ENCODE measurements at regions not wholly inside any gene's neighbourhood (a gene's known extent, or its start where the extent isn't known, plus 50 kb on each side); places are given as distances from the start of the nearest gene placed in this dataset.
"Not testable (repeated sequence)": the region's sequence is repeated elsewhere in the genome, so short reads cannot be mapped to it uniquely, and the experiment has no call there.

DNA sequence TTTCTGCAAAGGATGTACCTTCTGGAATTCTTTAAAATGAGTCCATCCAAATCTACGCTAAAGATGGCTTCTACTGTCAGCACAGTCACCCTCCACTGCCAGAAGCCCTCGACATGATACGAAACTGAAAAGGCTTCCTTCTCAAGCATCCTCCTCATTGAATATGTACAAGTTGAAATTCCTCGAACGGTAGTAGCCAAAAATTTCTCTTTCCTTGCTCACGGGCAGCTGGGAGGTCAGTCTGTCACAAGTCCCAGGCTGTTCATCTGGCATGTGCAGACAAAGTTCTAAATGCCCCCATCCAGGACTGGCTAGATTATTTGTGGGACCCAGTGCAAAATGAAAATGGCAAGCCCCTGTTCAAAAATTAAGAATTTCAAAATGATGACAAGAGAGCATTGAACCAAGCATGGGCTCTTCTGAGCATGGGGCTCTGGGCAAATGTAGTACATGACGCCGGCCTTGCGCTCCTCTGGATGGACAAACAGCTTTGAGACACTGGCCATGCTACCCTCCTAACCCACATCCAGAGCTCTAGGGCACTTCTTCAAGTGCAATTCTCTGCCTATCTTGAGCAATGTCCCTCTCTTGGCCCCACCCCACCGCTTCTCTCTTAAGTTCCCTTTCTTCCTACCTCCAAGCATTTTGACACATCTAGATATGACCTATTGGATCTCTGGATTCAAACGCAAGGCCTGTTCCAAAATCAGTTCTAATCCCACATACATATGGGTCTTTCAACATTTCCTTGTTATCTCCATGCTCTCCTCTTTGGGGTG, 78.9 kb upstream of the FLT1 start:
- Histone ChIP-seq H3K27me3 (ENCODE audit: control insufficient read depth, insufficient read depth, low read length) (no peaks in the 10 kb centered on the region), H3K36me3 (ENCODE audit: control insufficient read depth, insufficient read depth, low read length) (no peaks in the 10 kb centered on the region), H3K9me3 (ENCODE audit: control insufficient read depth, insufficient read depth, low read length) (no peaks in the 10 kb centered on the region), H3K4me3 (ENCODE audit: low read depth, low read length) (no peak overlapping the region), H3K27ac (ENCODE audit: low read depth, low read length) (no peak overlapping the region), H3K9ac (ENCODE audit: low read depth, low read length) (no peak overlapping the region), H3K4me1 (ENCODE audit: control insufficient read depth, insufficient read depth, low read length) (no peaks in the 10 kb centered on the region)

DNA sequence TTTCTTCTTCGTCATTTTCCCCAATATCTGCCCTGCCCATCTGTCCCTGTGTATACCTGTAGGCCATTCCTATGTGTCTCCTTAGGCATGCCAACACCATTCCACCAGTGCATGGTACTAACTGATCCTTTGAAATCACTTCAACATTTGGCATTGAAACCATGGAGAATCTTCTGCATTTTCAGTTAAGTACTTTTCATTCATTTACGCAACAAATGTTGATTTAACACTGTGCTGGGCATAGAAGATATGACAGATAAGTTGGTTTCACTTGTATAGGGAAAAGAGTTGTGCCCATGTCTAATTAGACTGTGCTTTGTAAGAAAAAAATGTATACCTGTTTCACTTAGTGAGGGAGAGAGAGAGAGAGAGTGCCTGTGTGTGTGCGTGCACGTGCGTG, 77.9 kb upstream of the FLT1 start:
- H3K36me3 ChIP-seq (ENCODE audit: control insufficient read depth, insufficient read depth, low read length), result no peaks in the 10 kb centered on the region

DNA sequence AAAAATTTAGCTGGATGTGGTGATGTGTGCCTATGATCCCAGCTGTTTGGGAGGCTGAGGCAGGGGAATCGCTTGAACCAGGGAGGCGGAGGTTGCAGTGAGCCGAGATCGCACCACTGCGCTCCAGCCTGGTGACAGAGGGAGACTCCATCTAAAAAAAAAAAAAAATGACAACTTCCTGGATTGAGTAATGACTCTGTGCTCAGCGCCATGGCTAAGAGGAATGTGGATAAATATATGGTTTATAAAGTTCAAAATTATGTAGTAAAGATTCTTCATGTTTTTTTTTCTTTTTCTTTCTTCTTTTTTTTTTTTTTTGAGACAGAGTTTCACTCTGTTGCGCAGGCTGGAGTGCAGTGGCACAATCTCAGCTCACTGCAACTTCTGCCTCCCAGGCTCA, 75.4 kb upstream of the FLT1 start:
- H3K36me3 ChIP-seq (ENCODE audit: control insufficient read depth, insufficient read depth, low read length); H3K27ac ChIP-seq (ENCODE audit: low read depth, low read length); H3K9ac ChIP-seq (ENCODE audit: low read depth, low read length); H3K4me3 ChIP-seq (ENCODE audit: low read depth, low read length); H3K4me1 ChIP-seq (ENCODE audit: control insufficient read depth, insufficient read depth, low read length); H3K9me3 ChIP-seq (ENCODE audit: control insufficient read depth, insufficient read depth, low read length); H3K27me3 ChIP-seq (ENCODE audit: control insufficient read depth, insufficient read depth, low read length): not testable (repeated sequence)

More for the DNA sequence above, 77.9 kb upstream of the FLT1 start:
- Histone ChIP-seq H3K27ac (ENCODE audit: low read depth, low read length) (no peak overlapping the region), H3K4me1 (ENCODE audit: control insufficient read depth, insufficient read depth, low read length) (no peaks in the 10 kb centered on the region), H3K9me3 (ENCODE audit: control insufficient read depth, insufficient read depth, low read length) (no peaks in the 10 kb centered on the region), H3K27me3 (ENCODE audit: control insufficient read depth, insufficient read depth, low read length) (no peaks in the 10 kb centered on the region), H3K4me3 (ENCODE audit: low read depth, low read length) (no peak overlapping the region), H3K9ac (ENCODE audit: low read depth, low read length) (no peak overlapping the region)

DNA sequence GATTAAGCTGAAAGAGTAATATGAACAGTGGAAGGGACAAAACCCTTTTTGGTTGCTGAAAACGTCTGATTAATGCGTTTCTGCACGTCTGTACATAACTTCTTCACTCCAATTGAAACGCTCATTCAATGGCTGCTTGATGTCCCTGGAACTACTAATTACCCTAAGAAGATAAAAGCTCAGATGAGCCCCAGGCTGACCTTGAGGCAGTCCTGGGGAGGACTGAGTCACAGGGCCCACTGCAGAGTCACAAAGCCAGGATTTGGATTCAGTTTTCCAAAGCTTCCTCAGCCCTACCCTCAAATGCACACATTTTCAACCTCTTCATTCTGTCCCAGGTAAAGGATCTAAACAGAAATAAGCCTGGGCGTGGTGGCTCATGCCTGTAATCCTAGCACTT, 75.0 kb upstream of the FLT1 start:
- no peak overlapping the region for H3K4me3 ChIP-seq (ENCODE audit: low read depth, low read length)
- H3K4me1 ChIP-seq (ENCODE audit: control insufficient read depth, insufficient read depth, low read length), result 0 out of 2 replicates have a peak, but pooled peaks cover 2% of the 10 kb centered on the region
- no peak overlapping the region for H3K9ac ChIP-seq (ENCODE audit: low read depth, low read length)
- no peaks in the 10 kb centered on the region for H3K36me3 ChIP-seq (ENCODE audit: control insufficient read depth, insufficient read depth, low read length)
- no peak overlapping the region for H3K27ac ChIP-seq (ENCODE audit: low read depth, low read length)
- H3K27me3 ChIP-seq (ENCODE audit: control insufficient read depth, insufficient read depth, low read length), result no peaks in the 10 kb centered on the region
- no peaks in the 10 kb centered on the region for H3K9me3 ChIP-seq (ENCODE audit: control insufficient read depth, insufficient read depth, low read length)

DNA sequence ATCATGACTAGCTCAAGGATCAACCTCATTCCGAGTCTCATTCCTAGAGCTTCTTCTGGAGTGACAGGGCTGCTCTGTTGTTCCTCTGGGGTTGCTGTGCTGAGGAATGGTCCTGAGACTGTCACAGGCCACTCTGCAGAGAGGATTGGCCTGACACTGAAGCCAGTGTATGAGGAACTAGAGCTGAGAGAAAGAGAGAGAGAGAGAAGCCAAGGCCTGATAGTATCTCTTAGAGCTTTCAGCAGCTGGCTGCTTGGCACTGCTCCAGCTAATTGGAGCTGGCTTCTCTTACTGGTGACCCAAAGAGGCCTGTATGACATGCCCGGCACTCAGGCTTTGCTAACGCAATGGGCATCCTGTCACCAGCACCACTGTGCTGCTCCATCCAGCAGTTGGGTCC, 73.4 kb upstream of the FLT1 start:
- Histone ChIP-seq H3K27me3 (ENCODE audit: control insufficient read depth, insufficient read depth, low read length) (no peaks in the 10 kb centered on the region), H3K36me3 (ENCODE audit: control insufficient read depth, insufficient read depth, low read length) (no peaks in the 10 kb centered on the region), H3K27ac (ENCODE audit: low read depth, low read length) (no peak overlapping the region), H3K4me1 (ENCODE audit: control insufficient read depth, insufficient read depth, low read length) (0 out of 2 replicates have a peak, but pooled peaks cover 3% of the 10 kb centered on the region), H3K9me3 (ENCODE audit: control insufficient read depth, insufficient read depth, low read length) (no peaks in the 10 kb centered on the region), H3K4me3 (ENCODE audit: low read depth, low read length) (no peak overlapping the region), H3K9ac (ENCODE audit: low read depth, low read length) (no peak overlapping the region)

DNA sequence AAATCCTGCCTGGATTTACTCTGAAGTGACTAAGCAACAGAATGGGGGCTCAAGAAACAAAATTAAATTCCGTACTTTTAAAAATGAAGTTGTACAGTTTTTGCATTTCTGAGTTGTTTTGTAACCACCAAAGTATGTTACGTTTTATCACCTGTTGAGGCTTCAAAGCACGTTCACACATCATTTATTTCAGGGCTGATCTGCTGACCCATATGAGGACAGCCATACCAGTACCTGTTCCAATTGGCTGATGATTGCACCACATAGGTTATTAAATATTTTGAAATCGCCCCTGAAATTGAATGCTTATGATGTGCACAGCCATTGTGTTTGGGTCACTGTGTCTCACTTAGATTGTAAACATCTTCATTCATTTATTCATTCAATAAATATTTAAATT, 72.0 kb upstream of the FLT1 start:
- Histone ChIP-seq H3K4me1 (ENCODE audit: control insufficient read depth, insufficient read depth, low read length) (0 out of 2 replicates have a peak, but pooled peaks cover 3% of the 10 kb centered on the region), H3K9me3 (ENCODE audit: control insufficient read depth, insufficient read depth, low read length) (no peaks in the 10 kb centered on the region), H3K27me3 (ENCODE audit: control insufficient read depth, insufficient read depth, low read length) (no peaks in the 10 kb centered on the region), H3K36me3 (ENCODE audit: control insufficient read depth, insufficient read depth, low read length) (no peaks in the 10 kb centered on the region), H3K4me3 (ENCODE audit: low read depth, low read length) (no peak overlapping the region), H3K27ac (ENCODE audit: low read depth, low read length) (no peak overlapping the region), H3K9ac (ENCODE audit: low read depth, low read length) (no peak overlapping the region)

DNA sequence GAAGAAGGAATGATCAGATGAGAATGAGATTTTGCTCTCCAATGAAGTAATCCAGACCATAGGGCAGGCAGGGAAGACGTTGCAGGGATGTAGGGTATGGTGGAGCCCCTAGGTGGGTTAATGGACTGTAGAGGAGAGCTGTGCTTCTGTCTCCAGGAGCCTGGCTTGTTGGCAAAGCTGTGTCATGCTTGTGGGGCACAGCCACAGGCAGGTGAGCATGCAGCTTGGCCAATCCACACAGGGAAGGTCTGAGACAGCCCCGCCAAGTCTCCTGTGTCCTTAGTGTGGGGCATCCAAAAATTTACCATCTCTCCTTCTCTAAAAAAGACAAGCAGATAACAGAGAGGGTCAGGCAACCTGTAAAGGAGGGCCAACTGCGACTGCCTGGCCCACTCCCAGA, 71.4 kb upstream of the FLT1 start:
- Histone ChIP-seq H3K4me1 (ENCODE audit: control insufficient read depth, insufficient read depth, low read length) (0 out of 2 replicates have a peak, but pooled peaks cover 3% of the 10 kb centered on the region), H3K9me3 (ENCODE audit: control insufficient read depth, insufficient read depth, low read length) (no peaks in the 10 kb centered on the region), H3K36me3 (ENCODE audit: control insufficient read depth, insufficient read depth, low read length) (no peaks in the 10 kb centered on the region), H3K27ac (ENCODE audit: low read depth, low read length) (no peak overlapping the region), H3K4me3 (ENCODE audit: low read depth, low read length) (no peak overlapping the region), H3K9ac (ENCODE audit: low read depth, low read length) (no peak overlapping the region), H3K27me3 (ENCODE audit: control insufficient read depth, insufficient read depth, low read length) (no peaks in the 10 kb centered on the region)

DNA sequence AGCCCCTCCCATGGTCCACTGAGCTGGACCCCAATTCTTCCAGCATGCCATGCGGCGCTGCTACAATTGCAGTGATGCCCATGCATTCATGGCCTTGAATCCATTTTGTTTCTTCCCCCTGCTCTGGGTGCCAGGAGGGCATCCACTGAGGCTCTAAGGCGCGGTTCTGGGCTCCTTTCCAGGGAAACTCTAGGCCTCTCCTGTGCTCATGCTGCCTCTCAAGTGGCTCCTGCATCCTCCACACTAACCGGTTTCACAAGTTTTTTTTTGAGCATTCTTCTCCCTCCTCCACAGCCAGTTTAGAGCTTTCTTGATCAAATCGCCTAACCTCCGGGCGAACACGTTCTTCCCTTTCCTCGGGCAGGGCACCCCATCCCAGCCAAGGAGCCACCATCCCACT, 69.1 kb upstream of the FLT1 start:
- Histone ChIP-seq H3K9me3 (ENCODE audit: control insufficient read depth, insufficient read depth, low read length) (no peaks in the 10 kb centered on the region), H3K36me3 (ENCODE audit: control insufficient read depth, insufficient read depth, low read length) (no peaks in the 10 kb centered on the region), H3K4me1 (ENCODE audit: control insufficient read depth, insufficient read depth, low read length) (0 out of 2 replicates have a peak, but pooled peaks cover 3% of the 10 kb centered on the region), H3K4me3 (ENCODE audit: low read depth, low read length) (no peak overlapping the region), H3K9ac (ENCODE audit: low read depth, low read length) (no peak overlapping the region), H3K27me3 (ENCODE audit: control insufficient read depth, insufficient read depth, low read length) (no peaks in the 10 kb centered on the region), H3K27ac (ENCODE audit: low read depth, low read length) (no peak overlapping the region)

DNA sequence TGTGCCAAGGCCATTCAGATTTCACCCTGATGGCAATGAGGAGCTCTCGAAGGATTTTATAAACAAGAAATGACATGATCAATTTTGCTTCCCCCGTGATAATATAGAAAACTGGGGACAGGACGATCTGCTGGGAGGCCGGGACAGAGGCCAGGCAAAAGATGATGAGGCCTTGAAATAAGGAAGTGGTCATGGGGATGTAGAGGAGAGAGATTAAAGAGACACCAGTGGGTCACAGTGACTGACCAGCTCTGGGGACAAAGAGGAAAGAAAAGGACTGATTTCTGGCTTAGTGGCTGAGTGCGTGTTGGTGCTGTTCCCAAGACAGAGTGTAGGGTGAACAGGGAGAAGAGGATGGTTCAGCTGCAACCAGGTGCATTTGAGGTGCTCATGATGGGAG, 68.7 kb upstream of the FLT1 start:
- Histone ChIP-seq H3K27me3 (ENCODE audit: control insufficient read depth, insufficient read depth, low read length) (no peaks in the 10 kb centered on the region), H3K9me3 (ENCODE audit: control insufficient read depth, insufficient read depth, low read length) (no peaks in the 10 kb centered on the region), H3K9ac (ENCODE audit: low read depth, low read length) (no peak overlapping the region), H3K4me1 (ENCODE audit: control insufficient read depth, insufficient read depth, low read length) (peaks cover 6% of the 10 kb centered on the region; the same call in 1 of the 2 replicates), H3K4me3 (ENCODE audit: low read depth, low read length) (no peak overlapping the region), H3K27ac (ENCODE audit: low read depth, low read length) (no peak overlapping the region), H3K36me3 (ENCODE audit: control insufficient read depth, insufficient read depth, low read length) (no peaks in the 10 kb centered on the region)

DNA sequence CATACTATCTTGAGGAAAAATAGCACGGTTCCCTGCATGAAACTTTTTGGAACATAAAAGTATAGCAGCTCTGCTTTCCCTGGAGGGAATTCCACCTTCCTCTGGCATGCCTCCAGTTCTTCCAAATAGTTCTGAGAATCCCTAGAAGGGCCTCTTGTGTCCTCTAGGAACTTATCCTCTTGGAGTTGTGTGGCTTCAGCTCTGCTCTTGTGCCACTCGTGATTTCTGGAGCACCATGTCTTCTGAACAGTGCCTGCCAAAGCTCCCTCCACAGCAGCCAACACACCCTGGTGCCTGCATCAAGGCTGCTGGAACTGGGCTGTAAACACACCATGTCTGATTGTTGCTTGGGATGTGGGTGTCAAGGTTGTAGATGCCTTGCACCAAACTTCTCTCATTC, 65.7 kb upstream of the FLT1 start:
- Histone ChIP-seq H3K27me3 (ENCODE audit: control insufficient read depth, insufficient read depth, low read length) (no peaks in the 10 kb centered on the region), H3K9ac (ENCODE audit: low read depth, low read length) (no peak overlapping the region), H3K4me1 (ENCODE audit: control insufficient read depth, insufficient read depth, low read length) (peaks cover 12% of the 10 kb centered on the region), H3K9me3 (ENCODE audit: control insufficient read depth, insufficient read depth, low read length) (no peaks in the 10 kb centered on the region), H3K36me3 (ENCODE audit: control insufficient read depth, insufficient read depth, low read length) (no peaks in the 10 kb centered on the region), H3K4me3 (ENCODE audit: low read depth, low read length) (no peak overlapping the region), H3K27ac (ENCODE audit: low read depth, low read length) (no peak overlapping the region)

DNA sequence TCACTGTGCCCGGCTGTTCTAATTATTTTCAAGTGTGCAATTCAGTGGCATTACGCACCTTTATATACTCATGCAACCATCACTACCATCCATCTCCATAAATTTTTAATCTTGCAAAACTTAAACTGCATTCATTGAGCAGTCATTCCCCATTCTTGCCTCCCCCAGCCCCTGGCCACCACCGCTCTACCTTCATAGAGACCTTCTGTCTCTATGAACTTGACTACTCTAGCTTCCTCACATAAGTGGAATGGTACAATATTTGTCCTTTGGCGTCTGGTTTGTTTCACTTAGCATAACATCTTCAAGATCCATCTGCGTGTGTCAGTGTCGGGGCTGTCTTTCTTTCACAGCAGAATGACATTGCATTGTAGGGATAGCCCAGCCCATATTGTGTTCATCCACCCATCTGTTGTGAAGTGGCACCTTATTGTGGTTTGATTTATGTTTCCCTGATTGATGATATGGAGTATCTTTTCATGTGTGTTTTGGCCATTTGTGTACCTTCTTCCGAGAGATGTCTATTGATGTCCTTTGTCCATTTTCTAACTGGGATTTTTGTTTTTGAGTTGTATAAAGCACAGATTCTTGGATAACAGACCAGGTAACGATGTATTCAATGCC, 64.8 kb upstream of the FLT1 start:
- Histone ChIP-seq H3K36me3 (ENCODE audit: control insufficient read depth, insufficient read depth, low read length) (no peaks in the 10 kb centered on the region), H3K27me3 (ENCODE audit: control insufficient read depth, insufficient read depth, low read length) (no peaks in the 10 kb centered on the region), H3K4me3 (ENCODE audit: low read depth, low read length) (no peak overlapping the region), H3K4me1 (ENCODE audit: control insufficient read depth, insufficient read depth, low read length) (peaks cover 9% of the 10 kb centered on the region), H3K27ac (ENCODE audit: low read depth, low read length) (no peak overlapping the region), H3K9ac (ENCODE audit: low read depth, low read length) (no peak overlapping the region), H3K9me3 (ENCODE audit: control insufficient read depth, insufficient read depth, low read length) (no peaks in the 10 kb centered on the region)

Data from HUES48 (cell line).